SH-SY5Y (cell line): ENCODE measurements at regions not wholly inside any gene's neighbourhood (a gene's known extent, or its start where the extent isn't known, plus 50 kb on each side); places are given as distances from the start of the nearest gene placed in this dataset.

Experiments used
- GATA2 ChIP-seq: IDR thresholded peaks from 2 replicates; pipeline ENCODE4 v1.6.1; 2011; ENCODE audit warnings: mild to moderate bottlenecking, low read depth, low read length
- GATA3 ChIP-seq: IDR thresholded peaks from 2 replicates; pipeline ENCODE4 v1.6.1; 2011; ENCODE audit warnings: low read depth, mild to moderate bottlenecking, low read length, moderate library complexity

DNA sequence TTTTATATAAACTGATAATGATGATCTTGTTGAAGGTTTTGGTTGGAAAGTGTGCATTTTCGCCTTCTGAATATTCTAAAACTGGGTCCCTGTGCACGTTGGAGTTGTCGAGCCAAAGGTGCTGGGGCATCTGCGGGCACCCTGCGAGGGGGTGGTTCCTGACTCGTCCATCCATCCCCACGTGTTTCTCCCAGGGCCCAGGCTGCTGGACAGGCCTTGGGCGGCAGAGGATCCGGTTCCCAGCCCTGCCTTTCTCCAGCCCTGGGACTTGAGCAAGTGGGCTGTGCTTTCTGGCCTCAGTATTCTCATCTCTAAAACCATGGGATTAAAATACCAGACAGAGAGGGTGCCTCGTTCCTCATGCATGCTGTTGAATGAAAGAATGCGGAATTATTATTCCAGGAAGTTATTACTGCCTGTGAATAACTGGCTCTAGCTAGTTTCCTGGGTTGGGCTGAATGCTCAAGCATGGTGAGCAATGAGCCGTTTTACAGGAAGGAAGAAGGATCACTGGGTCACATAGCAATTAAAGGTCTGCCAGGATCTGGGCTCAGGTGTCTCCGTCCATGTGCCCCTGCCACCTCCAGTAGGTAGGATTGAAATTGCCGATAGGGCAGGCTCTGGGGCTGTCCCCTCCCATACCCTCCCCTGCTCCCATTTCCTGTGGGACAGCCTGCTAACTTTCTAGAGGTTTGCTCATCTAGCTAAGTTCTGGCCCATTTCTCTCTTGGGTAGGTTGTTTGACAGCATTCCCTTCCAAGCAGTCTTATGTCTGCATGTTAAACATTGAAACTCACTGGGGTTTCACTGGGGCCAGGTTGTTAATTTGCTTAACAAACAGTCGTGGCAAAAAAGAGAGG, 77.2 kb upstream of the HS6ST1 start:
- TF ChIP-seq GATA2 (no peak), GATA3 (no peak)
